ENCODE measurements at regions not wholly inside any gene's neighbourhood (a gene's known extent, or its start where the extent isn't known, plus 50 kb on each side); places are given as distances from the start of the nearest gene placed in this dataset.

- no peak for TF ChIP-seq CTCF (conservative IDR thresholded peaks at IDR 0.05; ENCODE audit: low read depth in 2 of 2)
- no peak for TF ChIP-seq EZH2 (IDR thresholded peaks at IDR 0.05; ENCODE audit: low read depth, unreplicated experiment)
- no peak for TF ChIP-seq POLR2AphosphoS5 (IDR thresholded peaks at IDR 0.05; ENCODE audit: low read depth)
- TF ChIP-seq REST (IDR thresholded peaks at IDR 0.05; ENCODE audit: unreplicated experiment), result no peak
- no peak for TF ChIP-seq CREB1 (CRISPR knock-in tag; IDR thresholded peaks at IDR 0.05; ENCODE audit: low read depth)
- no peak for TF ChIP-seq JUNB (IDR thresholded peaks at IDR 0.05; ENCODE audit: unreplicated experiment)
Observed at GRCh38 chr5:33166948-33167347, 273.8 kb upstream of the TARS1 start.

Data from GM23338 (cell line).